DND-41 (cell line): ENCODE measurements at regions not wholly inside any gene's neighbourhood (a gene's known extent, or its start where the extent isn't known, plus 50 kb on each side); places are given as distances from the start of the nearest gene placed in this dataset.

ENCODE experiments used
- ATAC-seq: fragments of 200-7000 bp; cut with Tn5 transposase; 3 replicates; pipeline ENCODE4 v1.9.1; 2021; ENCODE audit warnings: low read depth; ENCODE audit not compliant: insufficient read depth
- DNase-seq: peaks from one replicate; pipeline ENCODE4 v3.0.0-alpha.2; 2020
- H2AFZ ChIP-seq: 2 replicates; pipeline ENCODE4 v1.6.0; 2012; ENCODE audit warnings: low read depth, low read length
- H3K27ac ChIP-seq: 2 replicates; pipeline ENCODE4 v1.5.1; 2012; ENCODE audit warnings: low read length, inconsistent platforms
- H3K27me3 ChIP-seq: fragments of 200-600 bp; sonication (generic); 2 replicates; pipeline ENCODE4 v1.6.0; 2012; ENCODE audit warnings: low read length, mild to moderate bottlenecking, inconsistent platforms; ENCODE audit not compliant: insufficient read depth, poor library complexity
- H3K36me3 ChIP-seq: 2 replicates; pipeline ENCODE4 v1.5.1; 2012; ENCODE audit warnings: low read length, inconsistent platforms; ENCODE audit not compliant: insufficient read depth
- H3K4me1 ChIP-seq: 2 replicates; pipeline ENCODE4 v1.5.1; 2012; ENCODE audit warnings: mild to moderate bottlenecking, low read length; ENCODE audit not compliant: insufficient read depth
- H3K4me2 ChIP-seq: 2 replicates; pipeline ENCODE4 v1.6.0; 2012; ENCODE audit warnings: mild to moderate bottlenecking, moderate library complexity, low read length, inconsistent platforms; ENCODE audit not compliant: insufficient read depth
- H3K4me3 ChIP-seq, 2 experiments: fragments of 200-600 bp in 1 of 2; shearing (Covaris generic) in 1 of 2; 2 replicates each; pipeline ENCODE4 v1.5.1; 2012 to 2016; ENCODE audit warnings: inconsistent platforms in 2 of 2, low read length in 2 of 2, mild to moderate bottlenecking in 2 of 2, low read depth in 1 of 2, moderate library complexity in 1 of 2
- H3K79me2 ChIP-seq: 2 replicates; pipeline ENCODE4 v1.6.0; 2012; ENCODE audit warnings: low read length, inconsistent platforms; ENCODE audit not compliant: insufficient read depth
- H3K9ac ChIP-seq: 2 replicates; pipeline ENCODE4 v1.6.0; 2012; ENCODE audit warnings: low read depth, mild to moderate bottlenecking, inconsistent platforms, low read length, moderate library complexity
- H3K9me3 ChIP-seq: 2 replicates; pipeline ENCODE4 v1.5.1; 2012; ENCODE audit warnings: low read length, moderate library complexity, mild to moderate bottlenecking, inconsistent platforms; ENCODE audit not compliant: insufficient read depth, severe bottlenecking
- H4K20me1 ChIP-seq: 2 replicates; pipeline ENCODE4 v1.6.0; 2012; ENCODE audit warnings: low read length; ENCODE audit not compliant: insufficient read depth
- EZH2 ChIP-seq: IDR thresholded peaks from 3 replicates; pipeline ENCODE4 v1.6.1; 2012; ENCODE audit warnings: borderline replicate concordance, low read depth, mild to moderate bottlenecking, moderate library complexity, low read length, inconsistent platforms; ENCODE audit not compliant: severe bottlenecking
- TF ChIP-seq, protein P1 (sequence below): IDR thresholded peaks from 2 replicates; pipeline ENCODE4 v1.5.1; 2012; ENCODE audit warnings: borderline replicate concordance, low read length, moderate library complexity, mild to moderate bottlenecking; ENCODE audit not compliant: poor library complexity, severe bottlenecking; ENCODE audit errors: extremely low read depth

GRCh38 chr6:105836889-105837288, 249.2 kb upstream of the PRDM1 start:
- Histone ChIP-seq H4K20me1 (no peaks in the 10 kb centered on the region), H3K79me2 (no peaks in the 10 kb centered on the region), H2AFZ (no peak overlapping the region), H3K36me3 (no peaks in the 10 kb centered on the region), H3K9ac (no peak overlapping the region), H3K4me1 (peaks cover 36% of the 10 kb centered on the region), H3K4me2 (no peak overlapping the region), H3K9me3 (no peaks in the 10 kb centered on the region), H3K27me3 (no peaks in the 10 kb centered on the region), H3K4me3 (no peak overlapping the region), H3K27ac (peak overlapping the region; percentile 37; the same call in 1 of the 2 replicates)
- DNase-seq (no peak), ATAC-seq (no peak)
- TF ChIP-seq, protein P1, sequence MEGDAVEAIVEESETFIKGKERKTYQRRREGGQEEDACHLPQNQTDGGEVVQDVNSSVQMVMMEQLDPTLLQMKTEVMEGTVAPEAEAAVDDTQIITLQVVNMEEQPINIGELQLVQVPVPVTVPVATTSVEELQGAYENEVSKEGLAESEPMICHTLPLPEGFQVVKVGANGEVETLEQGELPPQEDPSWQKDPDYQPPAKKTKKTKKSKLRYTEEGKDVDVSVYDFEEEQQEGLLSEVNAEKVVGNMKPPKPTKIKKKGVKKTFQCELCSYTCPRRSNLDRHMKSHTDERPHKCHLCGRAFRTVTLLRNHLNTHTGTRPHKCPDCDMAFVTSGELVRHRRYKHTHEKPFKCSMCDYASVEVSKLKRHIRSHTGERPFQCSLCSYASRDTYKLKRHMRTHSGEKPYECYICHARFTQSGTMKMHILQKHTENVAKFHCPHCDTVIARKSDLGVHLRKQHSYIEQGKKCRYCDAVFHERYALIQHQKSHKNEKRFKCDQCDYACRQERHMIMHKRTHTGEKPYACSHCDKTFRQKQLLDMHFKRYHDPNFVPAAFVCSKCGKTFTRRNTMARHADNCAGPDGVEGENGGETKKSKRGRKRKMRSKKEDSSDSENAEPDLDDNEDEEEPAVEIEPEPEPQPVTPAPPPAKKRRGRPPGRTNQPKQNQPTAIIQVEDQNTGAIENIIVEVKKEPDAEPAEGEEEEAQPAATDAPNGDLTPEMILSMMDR = no peak
- TF ChIP-seq EZH2 = no peak

DNA sequence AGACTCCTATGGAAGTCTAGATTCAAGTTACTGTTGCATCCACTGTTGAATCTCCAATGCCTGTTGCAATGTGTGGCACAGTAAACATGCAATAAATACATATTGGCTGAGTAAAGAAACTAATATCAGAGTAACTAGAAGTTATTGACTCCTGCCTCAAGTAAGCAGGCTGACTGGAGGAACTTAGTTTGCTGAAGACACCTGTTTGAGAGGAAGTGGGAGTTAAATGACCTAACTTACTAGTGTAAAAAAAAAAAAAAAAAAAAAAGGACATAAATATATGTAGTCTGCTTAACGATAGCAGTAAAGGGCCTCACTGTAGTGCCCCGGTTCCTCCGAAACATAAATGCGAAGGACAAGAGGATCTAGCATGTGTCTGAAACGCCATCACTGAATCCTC, 249.8 kb upstream of the PRDM1 start:
- Histone ChIP-seq H4K20me1 (no peaks in the 10 kb centered on the region), H3K36me3 (no peaks in the 10 kb centered on the region), H2AFZ (no peak overlapping the region; the same call in 1 of the 2 replicates), H3K79me2 (no peaks in the 10 kb centered on the region), H3K9me3 (no peaks in the 10 kb centered on the region), H3K4me3 (no peak overlapping the region), H3K9ac (no peak overlapping the region), H3K27me3 (no peaks in the 10 kb centered on the region), H3K4me2 (no peak overlapping the region), H3K27ac (peak overlapping the region; percentile 37; the same call in 1 of the 2 replicates), H3K4me1 (peaks cover 40% of the 10 kb centered on the region)
- no peak for DNase-seq
- ATAC-seq = no peak
- TF ChIP-seq, protein P1 = no peak
- TF ChIP-seq EZH2 = no peak

DNA sequence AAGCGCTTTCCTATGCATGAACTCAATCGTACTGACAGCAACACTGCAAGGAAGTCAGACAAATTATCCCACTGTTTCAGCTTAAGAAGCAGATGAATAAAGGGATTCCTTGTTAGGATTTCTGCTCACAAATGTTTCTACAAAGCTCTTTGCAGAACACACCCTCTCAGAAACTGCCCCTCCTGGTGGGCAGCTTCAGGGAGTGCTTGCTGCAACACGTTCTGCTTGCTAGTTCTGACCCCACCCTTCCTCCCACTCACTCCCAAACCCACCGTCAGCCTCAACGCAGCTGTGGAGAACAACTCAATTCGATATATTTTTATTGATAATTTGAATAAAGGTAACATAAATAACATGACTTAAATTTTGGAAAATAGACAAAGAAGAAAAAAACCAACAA, 250.8 kb upstream of the PRDM1 start:
- Histone ChIP-seq H3K27me3 (no peaks in the 10 kb centered on the region), H3K36me3 (no peaks in the 10 kb centered on the region), H3K9me3 (no peaks in the 10 kb centered on the region), H4K20me1 (no peaks in the 10 kb centered on the region), H2AFZ (no peak overlapping the region), H3K4me3 (no peak overlapping the region), H3K4me2 (no peak overlapping the region), H3K9ac (no peak overlapping the region), H3K79me2 (no peaks in the 10 kb centered on the region), H3K4me1 (peaks cover 40% of the 10 kb centered on the region), H3K27ac (no peak overlapping the region)
- peak; percentile 66; the same call in 2 of the 3 replicates for ATAC-seq
- peak; percentile 54 for DNase-seq
- TF ChIP-seq, protein P1 = peak; percentile 66
- no peak for TF ChIP-seq EZH2
